Brain microvascular endothelial cell (primary cell): ENCODE measurements at regions not wholly inside any gene's neighbourhood (a gene's known extent, or its start where the extent isn't known, plus 50 kb on each side); places are given as distances from the start of the nearest gene placed in this dataset.

Experiments used
- DNase-seq: peaks from one replicate; pipeline ENCODE4 v3.0.0-alpha.2; 2020
- H3K27ac ChIP-seq: fragments of 250-450 bp; sonication (Bioruptor Pico); 2 replicates; pipeline ENCODE4 v1.5.1; 2020; ENCODE audit warnings: mild to moderate bottlenecking, moderate library complexity
- H3K27me3 ChIP-seq: fragments of 250-450 bp; sonication (Bioruptor Pico); replicated peaks from 2 replicates; pipeline ENCODE4 v1.5.1; 2020; ENCODE audit warnings: mild to moderate bottlenecking
- H3K36me3 ChIP-seq: fragments of 250-450 bp; sonication (Bioruptor Pico); replicated peaks from 2 replicates; pipeline ENCODE4 v1.5.1; 2020; ENCODE audit warnings: mild to moderate bottlenecking
- H3K4me3 ChIP-seq: 2 replicates; pipeline ENCODE4 v1.5.1; 2011; ENCODE audit warnings: low read depth, mild to moderate bottlenecking, control low read depth, low read length, moderate library complexity
- in situ Hi-C: cut with HindIII; loops from 2 replicates; pipeline ENCODE4 v1.10.0; 2017; ENCODE audit warnings: low sequenced_read_pairs, low pct_ligation_motif_present
- TF ChIP-seq, protein P1 (sequence below): IDR thresholded peaks from 2 replicates; pipeline ENCODE4 v1.5.1; 2011; ENCODE audit warnings: low read depth, mild to moderate bottlenecking, moderate library complexity, low read length, control low read depth, inconsistent platforms; ENCODE audit errors: missing control alignments

DNA sequence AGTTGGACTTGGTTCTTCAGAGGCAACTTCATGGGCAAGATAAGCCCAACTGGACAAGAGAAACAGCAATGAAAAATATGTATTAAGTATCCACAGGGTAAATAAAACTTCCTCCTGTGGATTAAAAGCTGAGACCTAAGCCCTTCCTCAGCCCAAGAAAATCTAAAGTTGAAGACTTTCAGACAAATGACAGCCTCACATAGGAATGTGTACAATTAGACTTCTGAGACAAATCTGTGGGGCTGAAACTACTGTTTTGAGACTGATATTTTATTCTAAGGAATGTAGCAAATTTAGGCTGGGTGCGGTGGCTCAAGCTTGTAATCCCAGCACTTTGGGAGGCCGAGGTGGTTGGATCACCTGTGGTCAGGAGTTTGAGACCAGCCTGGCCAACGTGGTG is 74.2 kb upstream of the IL12A start:
- no peak overlapping the region for H3K4me3 ChIP-seq
- TF ChIP-seq, protein P1, sequence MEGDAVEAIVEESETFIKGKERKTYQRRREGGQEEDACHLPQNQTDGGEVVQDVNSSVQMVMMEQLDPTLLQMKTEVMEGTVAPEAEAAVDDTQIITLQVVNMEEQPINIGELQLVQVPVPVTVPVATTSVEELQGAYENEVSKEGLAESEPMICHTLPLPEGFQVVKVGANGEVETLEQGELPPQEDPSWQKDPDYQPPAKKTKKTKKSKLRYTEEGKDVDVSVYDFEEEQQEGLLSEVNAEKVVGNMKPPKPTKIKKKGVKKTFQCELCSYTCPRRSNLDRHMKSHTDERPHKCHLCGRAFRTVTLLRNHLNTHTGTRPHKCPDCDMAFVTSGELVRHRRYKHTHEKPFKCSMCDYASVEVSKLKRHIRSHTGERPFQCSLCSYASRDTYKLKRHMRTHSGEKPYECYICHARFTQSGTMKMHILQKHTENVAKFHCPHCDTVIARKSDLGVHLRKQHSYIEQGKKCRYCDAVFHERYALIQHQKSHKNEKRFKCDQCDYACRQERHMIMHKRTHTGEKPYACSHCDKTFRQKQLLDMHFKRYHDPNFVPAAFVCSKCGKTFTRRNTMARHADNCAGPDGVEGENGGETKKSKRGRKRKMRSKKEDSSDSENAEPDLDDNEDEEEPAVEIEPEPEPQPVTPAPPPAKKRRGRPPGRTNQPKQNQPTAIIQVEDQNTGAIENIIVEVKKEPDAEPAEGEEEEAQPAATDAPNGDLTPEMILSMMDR, result no peak
- no peak overlapping the region for H3K27ac ChIP-seq
- no peak for DNase-seq
- in situ Hi-C loops, result no loop called here
- no peaks in the 10 kb centered on the region for H3K36me3 ChIP-seq
- H3K27me3 ChIP-seq, result no peaks in the 10 kb centered on the region

DNA sequence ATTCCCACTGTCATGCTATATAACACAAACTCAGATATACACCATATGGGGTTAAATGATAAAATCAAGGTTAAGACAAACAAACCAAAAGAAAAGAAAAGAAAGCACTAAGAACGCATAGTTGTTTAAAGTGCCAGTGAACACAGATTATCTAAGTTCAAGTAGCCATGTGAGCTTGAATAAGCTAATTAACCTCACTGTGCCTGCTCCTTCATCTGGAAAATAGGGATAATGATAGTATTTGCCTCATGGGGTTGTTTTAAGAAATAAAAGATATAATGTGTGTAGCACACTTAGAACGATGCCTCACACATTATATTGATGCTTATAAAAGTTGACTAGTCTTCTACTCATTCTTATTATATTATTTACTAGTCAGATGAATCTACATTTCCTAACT is 72.6 kb upstream of the IL12A start:
- H3K36me3 ChIP-seq, result no peaks in the 10 kb centered on the region
- no peak for DNase-seq
- TF ChIP-seq, protein P1, result no peak
- no peaks in the 10 kb centered on the region for H3K27me3 ChIP-seq
- H3K4me3 ChIP-seq, result no peak overlapping the region
- in situ Hi-C loops, result no loop called here
- no peak overlapping the region for H3K27ac ChIP-seq

DNA sequence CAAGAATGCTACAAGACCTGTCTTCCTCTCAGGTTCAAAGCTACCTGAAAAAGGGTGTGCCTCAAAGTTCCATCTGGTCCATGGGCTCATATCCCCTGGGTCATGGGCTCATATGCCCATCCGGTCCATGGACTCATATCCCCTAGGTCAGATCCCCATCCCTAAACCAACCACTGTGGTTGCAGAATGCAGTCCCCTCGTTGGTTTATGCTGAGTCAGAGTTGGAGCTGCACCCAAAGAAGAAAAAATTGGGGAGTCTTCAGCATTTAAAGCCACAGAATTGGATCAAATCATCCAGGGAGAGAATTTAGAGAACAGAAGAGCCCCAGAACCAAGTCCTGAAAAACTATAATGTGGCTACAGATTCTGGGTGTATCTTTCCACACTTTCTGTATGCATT is 71.5 kb upstream of the IL12A start:
- in situ Hi-C loops, result no loop called here
- TF ChIP-seq, protein P1, result no peak

DNA sequence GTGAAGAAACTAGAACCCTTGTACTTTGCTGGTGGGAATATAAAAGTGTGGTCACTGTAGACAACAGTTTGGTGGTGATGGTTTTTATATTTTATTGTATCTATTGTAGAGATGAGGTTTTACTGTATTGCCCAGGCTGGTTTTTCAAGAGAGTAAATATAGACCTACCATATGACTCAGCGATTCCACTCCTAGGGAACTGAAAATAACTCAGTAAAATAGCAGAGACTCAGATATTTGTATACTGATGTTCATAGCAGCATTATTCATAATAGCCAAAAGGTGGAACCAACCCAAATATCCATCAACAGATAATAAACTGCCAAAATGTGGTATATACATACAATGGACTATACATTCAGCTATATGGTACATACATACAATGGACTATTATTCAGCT is 68.8 kb upstream of the IL12A start:
- in situ Hi-C loops, result no loop called here
- Histone ChIP-seq H3K4me3 (no peak overlapping the region), H3K27ac (peak overlapping the region; percentile 40), H3K36me3 (no peaks in the 10 kb centered on the region), H3K27me3 (no peaks in the 10 kb centered on the region)
- TF ChIP-seq, protein P1, result no peak
- peak; percentile 38 for DNase-seq

More for the DNA sequence above, 71.5 kb upstream of the IL12A start:
- Histone ChIP-seq H3K4me3 (no peak overlapping the region), H3K27me3 (no peaks in the 10 kb centered on the region), H3K27ac (no peak overlapping the region), H3K36me3 (no peaks in the 10 kb centered on the region)
- no peak for DNase-seq

DNA sequence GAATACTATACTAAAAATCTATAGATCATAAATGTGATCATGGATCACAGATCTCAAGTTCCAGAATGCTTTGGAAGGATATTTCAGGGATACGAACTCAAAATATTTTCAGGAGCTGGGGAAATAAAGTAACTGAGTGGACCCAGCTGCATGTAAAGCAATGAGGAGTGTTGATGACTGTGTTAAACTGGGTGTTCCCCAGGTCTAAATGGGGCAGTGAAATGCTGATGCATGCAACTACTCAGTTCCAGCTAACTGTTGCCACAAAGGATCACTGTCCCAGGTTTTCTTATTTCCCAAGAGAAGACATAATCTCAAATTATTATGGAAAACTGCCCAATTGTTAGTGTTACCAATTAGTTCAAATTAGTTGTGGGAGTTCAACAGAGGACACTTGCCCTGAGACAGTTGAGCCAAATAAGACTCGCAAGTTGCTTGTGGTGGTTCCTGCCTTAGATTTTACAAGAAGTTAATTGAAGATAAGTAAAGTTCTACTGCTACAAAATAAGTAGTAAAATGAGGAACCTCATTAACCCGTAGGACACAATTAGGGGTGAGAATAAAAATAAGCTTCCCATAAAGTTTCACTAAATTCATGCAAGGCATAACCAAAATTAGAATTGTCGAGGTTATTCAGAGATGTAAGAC is 66.3 kb upstream of the IL12A start:
- H3K4me3 ChIP-seq, result no peak overlapping the region
- DNase-seq, result no peak
- H3K27me3 ChIP-seq, result no peaks in the 10 kb centered on the region
- in situ Hi-C loops, result no loop called here
- TF ChIP-seq, protein P1, result no peak
- H3K36me3 ChIP-seq, result no peaks in the 10 kb centered on the region
- no peak overlapping the region for H3K27ac ChIP-seq

DNA sequence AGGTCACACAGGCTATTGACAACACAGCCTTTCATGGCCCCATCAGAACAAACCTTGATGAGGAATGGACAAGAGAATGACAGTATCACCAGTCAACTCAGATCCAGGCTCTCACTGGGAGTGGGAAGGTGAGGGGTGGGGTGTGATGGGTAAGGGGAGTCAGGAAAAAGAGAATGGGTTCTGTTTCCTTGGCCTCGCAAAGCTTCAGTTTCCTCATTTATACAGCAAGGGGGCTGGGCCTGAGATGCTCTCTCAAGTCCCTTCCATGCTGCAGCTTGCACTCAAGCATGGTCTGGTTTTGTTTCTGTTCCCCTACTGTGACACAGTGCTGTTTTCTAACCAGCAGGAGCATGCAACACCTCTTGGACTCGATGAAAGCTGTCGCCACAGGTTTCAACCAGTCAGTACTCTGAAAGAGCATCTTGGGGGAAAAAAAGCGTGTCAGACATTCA is 65.7 kb upstream of the IL12A start:
- Histone ChIP-seq H3K27ac (no peak overlapping the region), H3K27me3 (no peaks in the 10 kb centered on the region), H3K4me3 (no peak overlapping the region), H3K36me3 (no peaks in the 10 kb centered on the region)
- no peak for DNase-seq
- TF ChIP-seq, protein P1, result no peak
- in situ Hi-C loops, result no loop called here
